Common myeloid progenitor, CD34-positive (primary cell): ENCODE measurements at regions not wholly inside any gene's neighbourhood (a gene's known extent, or its start where the extent isn't known, plus 50 kb on each side); places are given as distances from the start of the nearest gene placed in this dataset.

ENCODE experiments used
- CTCF ChIA-PET: fragments of 350-600 bp; sonication (Branson Sonifier 250); formaldehyde crosslinking; loops from one replicate; lab custom pipeline; 2021; ENCODE audit warnings: antibody characterized with exemption; lab: Charles Lee
- POLR2A ChIA-PET: fragments of 350-600 bp; sonication (Branson Sonifier 250); formaldehyde crosslinking; loops from one replicate; lab custom pipeline; 2021; ENCODE audit warnings: antibody characterized with exemption; lab: Charles Lee
- DNase-seq, 3 donors: peaks; one replicate each; pipeline versions ENCODE4 v3.0.0 to v3.0.0-alpha.2; 2013
- H3K27ac ChIP-seq, 2 experiments: 1 replicate in 1 of 2; 2 replicates in 1 of 2; pipeline ENCODE4 v1.7.0; 2013; ENCODE audit warnings: inconsistent platforms in 2 of 2, low read length in 2 of 2, mild to moderate bottlenecking in 2 of 2, low read depth in 1 of 2, moderate library complexity in 1 of 2; ENCODE audit not compliant: severe bottlenecking in 2 of 2, insufficient read depth in 1 of 2, poor library complexity in 1 of 2
- H3K27me3 ChIP-seq, 5 experiments: replicated peaks in 2 of 5; 1 replicate in 3 of 5; 2 replicates in 2 of 5; pipeline versions ENCODE4 v1.6.1 to v1.7.0; 2013; ENCODE audit warnings: low read length in 4 of 5, mild to moderate bottlenecking in 2 of 5, moderate library complexity in 2 of 5, inconsistent platforms in 1 of 5; ENCODE audit not compliant: insufficient read depth in 5 of 5, control insufficient read depth in 4 of 5
- H3K36me3 ChIP-seq, 4 experiments: 1 replicate in 2 of 4; 2 replicates in 2 of 4; pipeline versions ENCODE4 v1.6.1 to v1.7.0; 2013; ENCODE audit warnings: low read length in 3 of 4, control low read depth in 1 of 4, mild to moderate bottlenecking in 1 of 4; ENCODE audit not compliant: control insufficient read depth in 4 of 4, insufficient read depth in 4 of 4
- H3K4me1 ChIP-seq, 4 experiments: 1 replicate in 3 of 4; 2 replicates in 1 of 4; pipeline versions ENCODE4 v1.6.1 to v1.7.1; 2013; ENCODE audit warnings: low read length in 3 of 4, mild to moderate bottlenecking in 3 of 4, control low read depth in 1 of 4, inconsistent platforms in 1 of 4, moderate library complexity in 1 of 4; ENCODE audit not compliant: control insufficient read depth in 4 of 4, insufficient read depth in 4 of 4; ENCODE audit errors: control extremely low read depth in 1 of 4
- H3K4me3 ChIP-seq, 7 experiments: 1 replicate in 4 of 7; 2 replicates in 3 of 7; pipeline versions ENCODE4 v1.5.1 to v1.7.0; 2013; ENCODE audit warnings: mild to moderate bottlenecking in 7 of 7, low read length in 6 of 7, moderate library complexity in 6 of 7, inconsistent platforms in 2 of 7, low read depth in 2 of 7, control low read depth in 1 of 7; ENCODE audit not compliant: insufficient read depth in 4 of 7, control insufficient read depth in 1 of 7; ENCODE audit errors: extremely low read depth in 1 of 7
- H3K9me3 ChIP-seq, 5 experiments: 1 replicate in 4 of 5; 2 replicates in 1 of 5; pipeline versions ENCODE4 v1.6.1 to v1.7.1; 2013; ENCODE audit warnings: low read length in 4 of 5, mild to moderate bottlenecking in 2 of 5, inconsistent platforms in 1 of 5, low read depth in 1 of 5, moderate library complexity in 1 of 5; ENCODE audit not compliant: control insufficient read depth in 4 of 5, insufficient read depth in 2 of 5; ENCODE audit errors: control extremely low read depth in 1 of 5
- WGBS: methylation state at CpG from one replicate; pipeline ENCODE4 v1.1.5; 2013; ENCODE audit not compliant: insufficient coverage; 5-methylcytosine and 5-hydroxymethylcytosine counted together

DNA sequence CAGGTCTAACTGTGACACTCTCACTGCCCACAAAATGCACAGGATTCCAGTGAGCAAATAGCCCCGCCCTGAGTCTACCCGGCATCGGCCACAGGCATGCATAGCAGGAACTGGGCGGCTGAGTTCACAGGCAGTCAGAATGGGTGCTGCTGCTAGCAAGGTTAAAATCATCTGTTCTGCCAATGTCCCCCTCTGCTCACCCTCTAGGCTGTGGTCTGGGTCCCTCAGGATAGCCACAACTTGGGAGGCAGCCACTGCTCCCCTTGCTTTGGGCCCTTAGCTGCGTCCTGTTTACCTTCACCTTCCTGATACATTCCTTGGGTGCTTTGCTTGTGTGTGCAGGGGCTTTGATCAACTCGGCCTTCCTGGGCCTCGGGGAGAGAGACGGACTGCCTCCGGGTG lies 232.9 kb upstream of the RGMA start:
- Histone ChIP-seq H3K27me3 (peaks cover 0 to 1% (median 0%) of the 10 kb centered on the region in 5 experiments), H3K4me3 (no peak overlapping the region), H3K9me3 (no peaks in the 10 kb centered on the region), H3K36me3 (no peaks in the 10 kb centered on the region), H3K4me1 (peaks cover 0 to 6% (median 0%) of the 10 kb centered on the region in 4 experiments), H3K27ac (no peak overlapping the region)
- ChIA-PET POLR2A (no interaction called here), CTCF (no interaction called here)
- DNase-seq = no peak
- WGBS = 95% methylated on average over 8 of the region's 9 CpGs

- 92% methylated on average over 15 of the region's 19 CpGs for WGBS
- Histone ChIP-seq H3K27me3 (peaks cover 0 to 1% (median 0%) of the 10 kb centered on the region in 5 experiments), H3K36me3 (no peaks in the 10 kb centered on the region), H3K9me3 (no peaks in the 10 kb centered on the region), H3K27ac (no peak overlapping the region), H3K4me1 (peaks cover 0 to 7% (median 0%) of the 10 kb centered on the region in 4 experiments), H3K4me3 (no peak overlapping the region)
- ChIA-PET CTCF (no interaction called here), POLR2A (no interaction called here)
- DNase-seq = no peak
Measured at GRCh38 chr15:93319121-93319814, 230.3 kb upstream of the RGMA start.

- Histone ChIP-seq H3K9me3 (no peaks in the 10 kb centered on the region), H3K4me1 (peaks cover 0 to 7% (median 0%) of the 10 kb centered on the region in 4 experiments), H3K27ac (no peak overlapping the region), H3K27me3 (no peaks in the 10 kb centered on the region), H3K36me3 (no peaks in the 10 kb centered on the region), H3K4me3 (no peak overlapping the region)
- ChIA-PET CTCF (interaction anchor here (1.0 to 1.1 kb wide), 2 partner anchors 13 to 288 kb away, joined by 3 to 4 read pairs; no protein-coding TSS in a partner anchor), POLR2A (no interaction called here)
- 88% methylated on average over 1 of the region's 4 CpGs for WGBS
- no peak for DNase-seq
Measured at GRCh38 chr15:93317772-93318171, 228.8 kb upstream of the RGMA start.

GRCh38 chr15:93314245-93314644 lies 225.2 kb upstream of the RGMA start:
- ChIA-PET CTCF (no interaction called here), POLR2A (no interaction called here)
- Histone ChIP-seq H3K4me3 (no peak overlapping the region), H3K9me3 (no peaks in the 10 kb centered on the region), H3K36me3 (no peaks in the 10 kb centered on the region), H3K4me1 (peaks cover 0 to 7% (median 0%) of the 10 kb centered on the region in 4 experiments), H3K27me3 (peaks cover 0 to 3% (median 0%) of the 10 kb centered on the region in 5 experiments), H3K27ac (no peak overlapping the region)
- no peak for DNase-seq
- 93% methylated on average over 4 of the region's 5 CpGs for WGBS

DNA sequence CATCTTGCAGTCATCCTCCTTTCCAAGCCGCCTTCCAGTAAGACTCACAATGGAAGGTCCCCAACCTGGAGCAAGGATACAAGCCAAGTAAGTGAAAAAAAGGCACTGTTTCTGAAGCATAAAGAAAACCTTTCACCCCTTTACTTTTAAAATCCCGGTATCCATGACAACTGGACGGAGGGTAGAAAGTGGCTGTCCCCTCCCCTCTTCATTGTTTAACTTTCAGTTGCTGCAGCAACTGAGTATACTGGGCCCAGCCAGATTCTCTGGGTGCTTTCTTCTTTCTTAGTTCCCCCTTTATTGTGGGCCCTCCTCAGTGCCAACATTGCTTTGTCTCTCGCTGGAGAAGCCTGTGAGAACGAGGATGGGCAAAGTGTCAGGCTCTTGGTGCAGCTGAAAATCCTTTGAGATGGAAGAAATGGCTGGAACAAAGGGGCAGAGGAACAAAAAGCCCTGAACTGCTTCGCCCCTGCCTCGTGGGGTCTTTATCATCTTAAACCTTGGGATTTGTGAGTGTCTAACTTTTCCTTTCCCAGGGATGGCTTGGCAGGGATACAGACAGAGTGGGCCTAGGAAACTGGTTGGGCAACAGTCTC lies 224.0 kb upstream of the RGMA start:
- Histone ChIP-seq H3K27ac (no peak overlapping the region), H3K36me3 (no peaks in the 10 kb centered on the region), H3K4me1 (peaks cover 0 to 7% (median 0%) of the 10 kb centered on the region in 4 experiments), H3K4me3 (no peak overlapping the region), H3K9me3 (no peaks in the 10 kb centered on the region), H3K27me3 (peaks cover 0 to 3% (median 0%) of the 10 kb centered on the region in 5 experiments)
- 92% methylated on average over 7 of the region's 7 CpGs for WGBS
- ChIA-PET POLR2A (no interaction called here), CTCF (no interaction called here)
- DNase-seq = no peak

- peaks cover 0 to 3% (median 0%) of the 10 kb centered on the region in 5 experiments for H3K27me3 ChIP-seq
- H3K4me1 ChIP-seq = no peaks in the 10 kb centered on the region
- WGBS = 97% methylated on average over 10 of the region's 11 CpGs
- H3K9me3 ChIP-seq = no peaks in the 10 kb centered on the region
- ChIA-PET POLR2A (no interaction called here), CTCF (no interaction called here)
- no peak overlapping the region for H3K27ac ChIP-seq
- no peaks in the 10 kb centered on the region for H3K36me3 ChIP-seq
- DNase-seq = no peak
- no peak overlapping the region for H3K4me3 ChIP-seq
Measured at GRCh38 chr15:93311620-93312019, 222.6 kb upstream of the RGMA start.

DNA sequence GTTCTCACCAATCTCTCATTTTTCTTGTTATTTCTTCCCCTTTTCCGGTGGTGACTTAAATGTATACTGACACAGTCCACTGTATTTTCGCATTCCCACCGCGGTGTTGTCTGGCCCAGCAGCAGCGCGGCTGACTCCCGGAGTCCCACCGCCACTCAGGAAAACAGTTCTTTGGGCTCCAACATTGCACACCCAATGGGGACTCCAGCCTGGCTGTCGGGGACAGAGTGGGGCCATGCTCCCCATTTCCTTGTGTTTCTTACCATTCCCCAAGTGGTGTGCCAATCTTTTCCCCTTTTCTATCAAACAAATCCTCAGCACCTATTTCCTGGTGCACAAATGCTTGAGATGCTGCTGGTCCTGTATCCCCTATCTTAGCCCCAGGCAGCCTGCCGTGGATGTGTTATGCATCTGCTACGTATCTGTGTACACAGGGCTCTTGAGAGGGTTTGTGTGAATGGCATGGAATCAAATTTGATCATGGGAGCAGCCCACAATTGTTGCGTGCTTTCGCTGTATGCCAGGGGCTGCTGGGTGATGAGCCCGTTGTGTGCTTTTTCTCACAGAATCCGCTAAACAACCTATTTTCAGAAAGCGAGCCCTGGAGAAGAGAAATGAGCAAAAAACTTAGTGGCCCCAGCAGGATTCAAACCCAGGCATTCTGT lies 219.1 kb upstream of the RGMA start:
- ChIA-PET POLR2A (interaction anchor here (0.6 kb wide), 1 partner anchor 143 kb away, joined by 3 read pairs; no protein-coding TSS in a partner anchor), CTCF (no interaction called here)
- Histone ChIP-seq H3K9me3 (no peaks in the 10 kb centered on the region), H3K4me1 (no peaks in the 10 kb centered on the region), H3K27me3 (peaks cover 0 to 3% (median 0%) of the 10 kb centered on the region in 5 experiments), H3K27ac (no peak overlapping the region), H3K4me3 (no peak overlapping the region), H3K36me3 (no peaks in the 10 kb centered on the region)
- no peak for DNase-seq
- WGBS = 96% methylated on average over 16 of the region's 16 CpGs
